Colonic mucosa (tissue), 4 donors: ENCODE measurements at regions not wholly inside any gene's neighbourhood (a gene's known extent, or its start where the extent isn't known, plus 50 kb on each side); places are given as distances from the start of the nearest gene placed in this dataset.

ENCODE experiments used
- DNase-seq: peaks from one replicate; pipeline ENCODE4 v3.0.0-alpha.2; 2020
- H3K27ac ChIP-seq: fragments of 200-600 bp; one replicate; pipeline ENCODE4 v1.8.0; 2021
- H3K27me3 ChIP-seq: fragments of 200-600 bp; one replicate; pipeline ENCODE4 v1.8.0; 2021
- H3K36me3 ChIP-seq: fragments of 200-600 bp; one replicate; pipeline ENCODE4 v1.8.0; 2021
- H3K4me1 ChIP-seq: fragments of 200-600 bp; one replicate; pipeline ENCODE4 v1.8.0; 2021; ENCODE audit warnings: mild to moderate bottlenecking
- H3K4me3 ChIP-seq: fragments of 200-600 bp; one replicate; pipeline ENCODE4 v1.8.0; 2021
- H3K9ac ChIP-seq, 2 donors: one replicate each; pipeline ENCODE4 v1.7.0; 2013; ENCODE audit warnings: control low read depth in 2 of 2, low read depth in 2 of 2, low read length in 2 of 2
- H3K9me3 ChIP-seq: fragments of 200-600 bp; one replicate; pipeline ENCODE4 v1.8.0; 2021
- intact Hi-C: fragments of 100-400 bp; cut with DNase I; formaldehyde crosslinking; loops from one replicate; pipeline ENCODE4 v1.14.1; 2022
- TF ChIP-seq, protein P1 (sequence below): fragments of 200-600 bp; IDR thresholded peaks from one replicate; pipeline ENCODE4 v1.8.0; 2022; ENCODE audit warnings: antibody characterized with exemption, mild to moderate bottlenecking
- donor health status: healthy.
- donor health status: DM: no; HTN: no; CAD: no.
- donor health status: DM: no; HTN: no; CAD: no.

GRCh38 chr2:120876526-120877280 lies 141.0 kb downstream of the GLI2 start:
- DNase-seq, result no peak
- Histone ChIP-seq H3K4me3 (no peak overlapping the region), H3K9me3 (no peaks in the 10 kb centered on the region), H3K27me3 (no peaks in the 10 kb centered on the region), H3K36me3 (no peaks in the 10 kb centered on the region), H3K9ac (no peak overlapping the region), H3K4me1 (no peaks in the 10 kb centered on the region), H3K27ac (no peak overlapping the region)
- intact Hi-C loops, result no loop called here
- TF ChIP-seq, protein P1, sequence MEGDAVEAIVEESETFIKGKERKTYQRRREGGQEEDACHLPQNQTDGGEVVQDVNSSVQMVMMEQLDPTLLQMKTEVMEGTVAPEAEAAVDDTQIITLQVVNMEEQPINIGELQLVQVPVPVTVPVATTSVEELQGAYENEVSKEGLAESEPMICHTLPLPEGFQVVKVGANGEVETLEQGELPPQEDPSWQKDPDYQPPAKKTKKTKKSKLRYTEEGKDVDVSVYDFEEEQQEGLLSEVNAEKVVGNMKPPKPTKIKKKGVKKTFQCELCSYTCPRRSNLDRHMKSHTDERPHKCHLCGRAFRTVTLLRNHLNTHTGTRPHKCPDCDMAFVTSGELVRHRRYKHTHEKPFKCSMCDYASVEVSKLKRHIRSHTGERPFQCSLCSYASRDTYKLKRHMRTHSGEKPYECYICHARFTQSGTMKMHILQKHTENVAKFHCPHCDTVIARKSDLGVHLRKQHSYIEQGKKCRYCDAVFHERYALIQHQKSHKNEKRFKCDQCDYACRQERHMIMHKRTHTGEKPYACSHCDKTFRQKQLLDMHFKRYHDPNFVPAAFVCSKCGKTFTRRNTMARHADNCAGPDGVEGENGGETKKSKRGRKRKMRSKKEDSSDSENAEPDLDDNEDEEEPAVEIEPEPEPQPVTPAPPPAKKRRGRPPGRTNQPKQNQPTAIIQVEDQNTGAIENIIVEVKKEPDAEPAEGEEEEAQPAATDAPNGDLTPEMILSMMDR, result no peak

DNA sequence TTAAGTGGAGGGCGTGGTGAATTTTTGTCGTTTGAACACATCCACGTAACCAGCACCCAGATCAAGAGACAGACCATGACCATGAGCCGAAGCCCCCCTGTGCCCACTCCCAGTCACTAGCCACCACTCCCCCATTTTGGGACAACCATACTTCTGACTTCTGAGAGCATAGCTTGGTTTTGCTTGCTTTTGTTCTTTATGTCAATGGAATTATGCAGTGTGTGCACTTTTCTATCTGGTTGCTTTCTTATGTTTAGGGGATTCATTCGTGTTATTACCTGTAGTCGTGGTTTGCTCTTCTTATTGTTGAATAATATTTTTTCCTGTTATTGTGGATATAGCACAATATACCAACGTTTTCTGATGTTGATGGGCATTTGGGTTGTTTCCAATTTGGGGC lies 141.7 kb downstream of the GLI2 start:
- intact Hi-C loops, result no loop called here
- TF ChIP-seq, protein P1, result no peak
- DNase-seq, result no peak
- Histone ChIP-seq H3K27me3 (no peaks in the 10 kb centered on the region), H3K9me3 (no peaks in the 10 kb centered on the region), H3K36me3 (no peaks in the 10 kb centered on the region), H3K4me3 (no peak overlapping the region), H3K9ac (no peak overlapping the region), H3K27ac (no peak overlapping the region), H3K4me1 (no peaks in the 10 kb centered on the region)

GRCh38 chr2:120878970-120879369 lies 143.3 kb downstream of the GLI2 start:
- no peaks in the 10 kb centered on the region for H3K4me1 ChIP-seq
- no peak for DNase-seq

DNA sequence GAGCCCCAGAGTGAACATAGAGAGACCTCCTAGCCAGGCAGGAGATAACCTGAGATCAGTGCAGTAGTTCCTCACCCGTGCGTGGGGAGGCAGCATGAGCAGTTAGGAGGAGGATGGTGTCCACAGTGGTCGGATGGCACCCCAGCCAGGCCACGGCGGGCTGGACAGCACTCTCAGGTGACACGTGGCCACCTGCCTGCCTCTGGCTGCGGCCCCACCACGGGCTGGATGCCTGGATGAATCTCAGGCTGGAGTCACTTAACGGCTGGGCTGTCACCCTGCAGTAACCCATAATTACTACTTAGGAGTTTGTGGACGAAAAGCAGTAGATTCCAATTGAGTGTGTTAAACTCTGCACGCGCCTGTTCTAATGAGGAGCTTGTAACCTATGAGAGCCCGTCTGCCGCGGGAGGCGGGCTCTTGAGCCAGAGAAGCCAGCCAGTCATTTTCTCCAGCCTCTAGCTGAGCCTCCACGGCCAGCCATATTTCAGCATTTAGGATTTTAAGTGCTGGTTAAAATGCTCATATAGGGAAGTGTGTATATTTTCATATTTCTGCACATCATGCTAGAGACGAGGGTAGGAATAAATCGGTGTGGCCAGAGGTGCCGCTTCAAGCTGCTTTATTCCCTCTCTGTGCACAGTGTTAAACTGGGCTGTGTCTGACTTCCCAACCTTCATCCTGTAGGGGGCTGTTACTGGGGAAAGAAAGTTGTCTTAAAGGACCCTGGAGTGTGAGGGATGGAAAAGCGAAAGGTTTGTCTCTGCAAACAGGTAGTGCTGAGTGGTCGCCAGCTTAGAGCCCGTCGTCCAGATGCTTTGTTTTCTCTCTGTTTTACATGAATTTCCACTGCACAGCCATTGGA lies 144.0 kb downstream of the GLI2 start:
- no peak overlapping the region for H3K4me3 ChIP-seq
- H3K9me3 ChIP-seq, result no peaks in the 10 kb centered on the region
- TF ChIP-seq, protein P1, result no peak
- DNase-seq, result no peak
- H3K27me3 ChIP-seq, result no peaks in the 10 kb centered on the region
- H3K9ac ChIP-seq, result no peak overlapping the region
- H3K4me1 ChIP-seq, result no peaks in the 10 kb centered on the region
- intact Hi-C loops, result no loop called here
- no peak overlapping the region for H3K27ac ChIP-seq
- H3K36me3 ChIP-seq, result no peaks in the 10 kb centered on the region

More at GRCh38 chr2:120878970-120879369, 143.3 kb downstream of the GLI2 start:
- TF ChIP-seq, protein P1, result no peak
- intact Hi-C loops, result no loop called here
- no peak overlapping the region for H3K4me3 ChIP-seq
- no peaks in the 10 kb centered on the region for H3K27me3 ChIP-seq
- no peak overlapping the region for H3K27ac ChIP-seq
- H3K36me3 ChIP-seq, result no peaks in the 10 kb centered on the region
- no peaks in the 10 kb centered on the region for H3K9me3 ChIP-seq
- H3K9ac ChIP-seq, result no peak overlapping the region

GRCh38 chr2:120880381-120880780 lies 144.7 kb downstream of the GLI2 start:
- intact Hi-C loops, result no loop called here
- no peak overlapping the region for H3K4me3 ChIP-seq
- H3K9ac ChIP-seq, result no peak overlapping the region
- H3K9me3 ChIP-seq, result no peaks in the 10 kb centered on the region
- TF ChIP-seq, protein P1, result no peak
- DNase-seq, result no peak
- no peak overlapping the region for H3K27ac ChIP-seq
- H3K4me1 ChIP-seq, result no peaks in the 10 kb centered on the region
- no peaks in the 10 kb centered on the region for H3K36me3 ChIP-seq
- H3K27me3 ChIP-seq, result no peaks in the 10 kb centered on the region
